C1 segment of cervical spinal cord (tissue), 14 donors: ENCODE measurements at regions not wholly inside any gene's neighbourhood (a gene's known extent, or its start where the extent isn't known, plus 50 kb on each side); places are given as distances from the start of the nearest gene placed in this dataset.
"Not testable (repeated sequence)": the region's sequence is repeated elsewhere in the genome, so short reads cannot be mapped to it uniquely, and the experiment has no call there.

Experiments used
- DNase-seq, 14 donors: peaks; one replicate each; lab custom pipeline; 2025; lab: John Stamatoyannopoulos, UW

GRCh38 chr6:9126034-9126433, 690.7 kb upstream of the SLC35B3 start:
- not testable (repeated sequence) for DNase-seq

DNA sequence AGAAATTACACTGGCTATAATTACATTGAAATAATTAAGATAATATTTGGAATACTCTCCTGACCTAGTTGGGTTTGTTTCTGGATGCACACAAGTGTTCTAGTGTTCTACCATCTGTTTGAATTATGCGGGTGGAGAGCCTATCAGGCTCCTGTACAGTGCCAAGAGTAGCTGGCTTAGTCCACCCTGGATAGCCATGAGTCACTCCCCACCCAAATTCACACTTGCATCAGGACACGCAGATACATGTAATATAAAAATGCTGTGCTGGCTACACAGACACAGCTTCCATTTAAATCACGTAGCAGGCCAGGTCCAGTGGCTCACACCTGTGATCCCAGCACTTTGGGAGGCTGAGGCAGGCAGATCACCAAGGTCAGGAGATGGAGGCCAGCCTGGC, 686.2 kb upstream of the SLC35B3 start:
- no peak for DNase-seq

- DNase-seq, result no peak
Measured at GRCh38 chr6:9116026-9116425, 680.7 kb upstream of the SLC35B3 start.

DNA sequence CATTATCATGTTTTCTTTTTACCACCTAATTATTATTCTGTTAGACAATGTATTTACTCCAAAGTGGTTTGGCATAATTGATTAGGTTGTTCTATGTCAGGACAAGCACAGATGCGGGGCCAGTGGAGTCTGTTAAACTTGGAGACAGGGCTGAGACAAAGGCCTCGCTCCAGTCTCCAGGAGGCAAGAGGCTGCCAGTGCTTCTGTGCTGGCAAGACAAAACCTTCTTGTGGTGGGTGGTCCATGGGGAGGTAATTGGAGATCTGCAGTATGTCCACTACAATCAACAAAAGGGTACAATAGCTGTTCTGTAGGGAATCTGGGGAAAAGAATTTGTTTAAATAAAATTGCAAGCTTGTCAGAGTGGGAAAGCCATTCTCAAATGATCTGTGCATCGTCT, 677.2 kb upstream of the SLC35B3 start:
- no peak for DNase-seq

DNA sequence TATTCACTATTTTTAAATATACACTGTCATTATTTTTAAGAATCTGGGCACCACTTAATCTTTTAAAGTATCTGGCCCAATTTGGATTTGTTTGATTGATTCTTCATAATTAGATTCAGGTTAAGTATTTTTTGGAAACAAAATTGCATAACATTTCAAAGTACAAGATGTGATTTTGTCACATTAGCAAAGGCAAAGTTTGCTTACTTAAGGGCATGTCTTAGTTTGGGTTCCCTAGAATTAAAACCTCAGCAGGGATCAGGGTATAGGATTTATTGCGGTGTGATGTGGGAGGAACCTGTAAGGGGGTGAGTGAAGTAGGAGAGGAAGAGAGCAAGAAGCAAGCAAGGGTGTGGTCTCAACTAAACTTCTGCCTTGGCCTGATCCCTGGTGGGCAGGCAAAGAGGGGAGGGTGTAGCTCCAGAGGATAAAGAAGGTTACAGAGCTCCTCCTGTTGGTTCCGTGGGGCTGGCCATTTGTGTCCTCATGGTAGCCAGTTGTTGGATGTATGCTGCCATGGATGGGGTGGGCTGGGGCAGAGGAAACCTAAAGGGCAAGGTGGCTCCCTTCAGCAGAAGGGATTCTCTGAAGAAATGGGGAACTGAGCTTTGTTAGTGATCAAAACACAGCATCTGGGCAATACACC, 668.7 kb upstream of the SLC35B3 start:
- DNase-seq, result no peak

GRCh38 chr6:9101920-9102319, 666.6 kb upstream of the SLC35B3 start:
- DNase-seq, result no peak

DNA sequence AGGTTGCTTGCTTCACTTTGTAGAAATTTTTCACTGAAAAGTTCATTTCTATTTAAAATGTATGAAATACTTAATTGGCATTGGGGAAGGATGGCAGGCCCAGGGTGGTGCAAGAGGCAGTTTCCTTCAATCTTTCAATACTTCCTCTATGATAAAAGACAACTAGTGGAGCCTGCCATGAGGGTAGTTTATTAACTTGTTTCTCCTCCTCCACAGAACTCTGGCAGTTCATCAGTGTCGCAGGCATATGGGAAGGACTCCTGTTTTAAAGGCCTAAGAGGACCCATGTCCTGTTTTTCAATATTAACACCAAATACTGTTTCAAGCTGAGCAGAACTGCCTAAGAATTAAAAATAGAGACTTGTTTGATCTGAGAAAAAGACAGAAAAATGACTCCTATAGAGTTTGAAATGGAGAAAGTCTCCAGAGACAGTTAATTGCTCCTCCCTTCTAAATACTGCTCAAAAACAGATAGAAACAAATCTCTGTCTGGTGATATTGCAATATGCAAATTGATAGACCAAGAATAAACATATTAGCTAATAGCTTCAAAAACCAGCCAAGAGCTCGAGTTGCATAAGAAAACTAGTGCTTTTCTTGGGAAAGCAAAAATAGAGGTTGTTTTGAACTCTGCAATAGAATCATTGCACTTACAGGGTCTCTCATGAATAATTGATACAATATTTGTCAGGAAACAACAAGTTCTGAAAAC, 665.7 kb upstream of the SLC35B3 start:
- no peak for DNase-seq

DNA sequence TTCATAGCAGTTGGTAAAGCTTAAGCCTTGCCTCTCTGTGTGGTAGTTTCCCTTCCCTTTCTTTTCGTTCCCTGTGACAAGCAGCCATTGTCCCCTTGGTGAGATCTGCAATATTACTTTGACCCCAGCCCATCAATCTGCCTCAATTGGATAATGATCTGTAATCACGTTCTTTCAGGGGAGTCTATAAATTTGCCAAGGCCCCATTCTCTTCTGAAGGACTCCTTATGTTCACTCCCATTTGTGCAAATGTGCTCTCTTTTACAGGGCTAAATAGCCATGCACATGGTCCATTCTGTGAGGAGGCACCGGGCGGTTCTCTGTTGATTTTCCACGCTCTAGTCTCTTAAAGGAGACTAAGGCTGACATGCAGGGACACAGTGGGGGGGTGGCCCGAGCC, 660.4 kb upstream of the SLC35B3 start:
- DNase-seq, result no peak

DNA sequence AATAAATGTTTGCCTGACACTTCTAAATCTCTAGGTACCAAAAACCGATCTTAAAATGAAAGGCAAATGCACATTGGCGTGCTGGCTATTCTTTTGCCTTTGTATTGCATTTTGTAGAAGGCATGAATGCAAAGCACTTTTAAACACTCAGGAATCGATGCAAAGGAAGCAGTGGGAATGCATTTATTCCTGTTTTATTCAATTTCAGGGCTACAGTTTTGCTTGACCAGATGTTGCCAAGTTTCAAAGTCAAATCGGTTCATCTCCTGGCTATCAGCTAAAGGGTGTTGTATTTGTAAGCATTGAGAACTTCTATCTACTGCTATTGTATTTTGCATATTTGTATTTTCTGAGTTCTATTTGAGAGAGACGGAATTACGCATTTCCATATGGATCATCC, 659.8 kb upstream of the SLC35B3 start:
- DNase-seq, result no peak

- no peak for DNase-seq
Measured at GRCh38 chr6:9089724-9090123, 654.4 kb upstream of the SLC35B3 start.

- DNase-seq, result no peak
Measured at GRCh38 chr6:9087470-9087869, 652.1 kb upstream of the SLC35B3 start.

GRCh38 chr6:9086331-9086730, 651.0 kb upstream of the SLC35B3 start:
- DNase-seq, result peak in 1 of 14 donors; percentile 4

DNA sequence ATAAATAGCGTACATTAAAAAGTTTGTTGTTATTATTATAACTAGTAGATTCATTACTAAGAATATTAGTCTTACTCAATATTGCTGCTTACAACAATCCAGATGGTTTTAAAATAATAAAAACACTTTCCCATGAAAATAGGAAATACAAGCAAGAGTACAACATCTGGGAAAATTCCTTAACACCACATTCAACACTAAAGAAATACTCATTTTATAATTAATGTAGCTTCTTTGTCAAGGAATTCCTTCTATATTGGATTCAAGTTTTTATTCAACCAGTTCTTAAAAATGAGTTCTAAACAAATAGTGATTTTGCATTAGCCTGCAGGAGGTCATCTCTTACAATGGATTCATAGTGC, 650.3 kb upstream of the SLC35B3 start:
- no peak for DNase-seq

DNA sequence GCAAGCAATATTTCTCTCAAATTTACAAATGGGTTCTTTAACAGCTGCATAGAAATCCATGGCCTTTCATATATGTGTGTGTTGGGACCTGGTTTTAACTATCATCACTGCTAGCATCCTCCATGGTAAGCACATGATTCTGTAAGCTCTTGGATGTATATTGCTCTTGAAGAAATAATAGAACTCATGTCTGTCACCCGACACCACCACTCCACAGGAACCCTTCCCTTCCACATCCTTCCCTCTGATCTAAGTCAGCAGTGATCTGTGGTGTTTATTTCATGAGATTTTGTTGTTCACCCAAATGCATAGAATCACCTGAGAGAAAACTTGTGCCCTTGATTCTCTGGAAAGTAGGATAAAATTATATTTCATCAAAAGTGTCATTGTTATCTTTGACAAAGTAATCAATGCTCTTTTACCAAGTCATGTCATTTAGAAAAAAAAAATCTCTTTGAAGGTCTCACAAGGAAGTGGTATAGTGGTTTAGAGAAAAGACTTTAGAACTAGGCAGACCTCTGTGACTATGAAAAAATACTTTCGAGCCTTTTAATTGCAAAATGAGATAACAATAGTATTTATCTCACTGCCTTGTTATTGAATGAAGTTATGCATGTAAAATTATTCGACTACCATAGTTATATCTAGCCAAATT, 649.8 kb upstream of the SLC35B3 start:
- no peak for DNase-seq

- no peak for DNase-seq
Measured at GRCh38 chr6:9083108-9083507, 647.8 kb upstream of the SLC35B3 start.

GRCh38 chr6:9066726-9067125, 631.4 kb upstream of the SLC35B3 start:
- DNase-seq, result no peak

DNA sequence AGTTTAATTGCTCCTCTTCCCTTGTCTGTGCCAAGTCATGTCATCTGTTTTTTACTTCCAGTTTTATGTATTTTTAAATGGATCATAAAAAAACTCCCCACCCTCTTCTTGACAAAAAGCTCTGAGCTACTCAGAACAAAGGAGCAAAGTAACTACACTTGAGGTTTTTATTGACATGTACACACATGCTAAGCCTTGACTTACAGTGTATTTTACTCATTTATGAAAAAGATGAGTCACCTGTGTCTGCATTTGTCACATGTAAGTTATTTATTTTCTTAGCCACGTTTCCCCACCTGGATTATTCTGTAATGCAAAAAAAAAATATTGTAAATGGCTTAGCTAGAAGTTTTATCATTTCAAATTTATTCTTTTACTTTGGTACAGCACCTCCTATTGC, 628.8 kb upstream of the SLC35B3 start:
- no peak for DNase-seq

- DNase-seq, result no peak
Measured at GRCh38 chr6:9062596-9062995, 627.3 kb upstream of the SLC35B3 start.

GRCh38 chr6:9057937-9058336, 622.6 kb upstream of the SLC35B3 start:
- DNase-seq, result no peak

DNA sequence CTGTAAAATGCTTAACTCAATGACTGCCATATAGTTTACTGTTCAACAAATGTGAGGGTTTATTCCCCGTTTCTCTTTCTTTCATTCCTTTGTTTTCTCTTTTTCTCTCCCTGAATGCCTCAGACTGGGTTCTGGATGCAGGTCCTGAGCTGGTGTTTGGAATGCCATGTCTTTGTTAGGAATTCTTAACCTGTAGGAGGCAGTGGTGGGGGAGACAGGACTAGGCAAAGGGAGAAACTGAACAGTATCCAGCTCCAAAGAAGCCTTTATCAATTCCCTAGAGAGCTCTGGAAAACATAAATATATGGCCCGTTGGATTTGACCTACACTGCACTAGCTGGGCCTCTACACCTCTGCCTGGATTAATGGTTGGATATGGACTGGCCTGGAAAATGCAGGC, 621.2 kb upstream of the SLC35B3 start:
- DNase-seq, result no peak

- no peak for DNase-seq
Measured at GRCh38 chr6:9044426-9044825, 609.1 kb upstream of the SLC35B3 start.

DNA sequence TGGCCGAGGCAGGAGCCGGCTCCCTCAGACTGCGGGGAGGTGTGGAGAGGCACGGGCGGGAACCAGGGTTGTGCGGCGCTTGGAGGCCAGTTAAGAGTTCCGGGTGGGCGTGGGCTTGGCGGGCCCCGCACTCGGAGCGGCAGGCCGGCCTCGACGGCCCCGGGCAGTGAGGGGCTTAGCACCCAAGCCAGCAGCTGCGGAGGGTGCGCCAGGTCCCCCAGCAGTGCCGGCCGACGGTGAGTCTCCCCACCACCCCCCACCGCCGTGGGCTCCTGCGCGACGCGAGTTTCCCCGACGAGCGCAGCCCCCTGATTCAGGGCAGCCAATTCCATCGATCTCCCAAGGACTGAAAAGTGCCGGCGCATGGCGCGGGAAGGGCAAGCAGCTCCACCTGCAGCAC, 605.4 kb upstream of the SLC35B3 start:
- DNase-seq, result no peak

DNA sequence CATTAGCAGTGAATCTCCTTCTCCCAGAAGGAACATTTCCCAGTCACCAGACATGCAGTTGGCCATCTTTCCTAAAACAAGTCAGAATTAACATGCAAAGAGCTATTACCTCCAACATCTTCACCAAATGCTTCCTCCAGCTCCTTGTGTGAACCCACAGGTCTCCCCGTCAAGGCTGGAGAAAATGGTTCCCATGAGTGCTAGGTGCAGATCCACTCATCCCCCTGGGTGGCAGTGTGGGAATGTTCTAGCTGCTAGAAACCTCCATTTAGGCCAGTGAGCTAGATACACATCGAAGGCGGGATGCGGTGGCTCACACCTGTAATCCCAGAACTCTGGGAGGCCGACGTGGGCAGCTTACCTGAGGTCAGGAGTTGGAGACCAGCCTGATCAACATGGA, 603.9 kb upstream of the SLC35B3 start:
- no peak for DNase-seq
